SK-N-SH (cell line): ENCODE measurements at regions not wholly inside any gene's neighbourhood (a gene's known extent, or its start where the extent isn't known, plus 50 kb on each side); places are given as distances from the start of the nearest gene placed in this dataset.

Experiments used
- CTCF ChIA-PET: fragments of 300-600, 350-600 bp; formaldehyde crosslinking; extraction: SDS; loops from one replicate; lab custom pipeline; 2021; lab: Yijun Ruan, JAX
- POLR2A ChIA-PET: fragments of 350-600 bp; sonication (Branson Sonifier 250); formaldehyde crosslinking; extraction: SDS; loops from one replicate; lab custom pipeline; 2020; ENCODE audit warnings: antibody characterized with exemption, inconsistent platforms; lab: Yijun Ruan, JAX
- DNase-seq: peaks from one replicate; pipeline ENCODE4 v3.0.0; 2012
- H2AFZ ChIP-seq: fragments of 200-600 bp; sonication (generic); 2 replicates; pipeline ENCODE4 v1.8.1; 2016; ENCODE audit warnings: antibody characterized with exemption, mild to moderate bottlenecking, low read depth
- H3F3A ChIP-seq: fragments of 200-600 bp; sonication (generic); replicated peaks from 2 replicates; pipeline ENCODE3; 2016; ENCODE audit warnings: antibody characterized with exemption, mild to moderate bottlenecking; ENCODE audit not compliant: insufficient read depth
- H3K27ac ChIP-seq, 2 experiments: fragments of 200-500 bp in 1 of 2; fragments of 200-600 bp in 1 of 2; sonication (Bioruptor generic) in 1 of 2; sonication (generic), shearing (Covaris generic) in 1 of 2; 2 replicates each; pipeline versions ENCODE4 v1.5.1 to v1.6.1; 2014 to 2016; ENCODE audit warnings: low read depth in 2 of 2, inconsistent platforms in 1 of 2, low read length in 1 of 2, mild to moderate bottlenecking in 1 of 2, mixed read lengths in 1 of 2
- H3K27me3 ChIP-seq: fragments of 200-600 bp; sonication (generic), shearing (Covaris generic); 2 replicates; pipeline ENCODE4 v1.6.1; 2016; ENCODE audit warnings: mixed run types; ENCODE audit not compliant: insufficient read depth
- H3K36me3 ChIP-seq, 2 experiments: fragments of 200-500 bp in 1 of 2; fragments of 200-600 bp in 1 of 2; sonication (Bioruptor generic) in 1 of 2; sonication (generic) in 1 of 2; replicated peaks in 1 of 2; 2 replicates each; pipeline versions ENCODE3 to v1.5.1; 2014 to 2016; ENCODE audit warnings: low read length in 1 of 2, mild to moderate bottlenecking in 1 of 2; ENCODE audit not compliant: insufficient read depth in 2 of 2, control insufficient read depth in 1 of 2
- H3K4me1 ChIP-seq, 2 experiments: fragments of 200-500 bp in 1 of 2; fragments of 200-600 bp in 1 of 2; sonication (Bioruptor generic) in 1 of 2; sonication (generic), shearing (Covaris generic) in 1 of 2; 2 replicates each; pipeline versions ENCODE4 v1.5.1 to v1.6.1; 2014 to 2016; ENCODE audit warnings: low read depth in 1 of 2, low read length in 1 of 2, mixed run types in 1 of 2; ENCODE audit not compliant: insufficient read depth in 2 of 2, control insufficient read depth in 1 of 2
- H3K4me2 ChIP-seq: fragments of 200-600 bp; sonication (generic), shearing (Covaris generic); 2 replicates; pipeline ENCODE4 v1.6.1; 2017; ENCODE audit warnings: mixed run types
- H3K4me3 ChIP-seq, 2 experiments: fragments of 200-500 bp in 1 of 2; fragments of 200-600 bp in 1 of 2; sonication (Bioruptor generic) in 1 of 2; sonication (generic), shearing (Covaris generic) in 1 of 2; 2 replicates each; pipeline versions ENCODE4 v1.5.1 to v1.8.1; 2014 to 2016; ENCODE audit warnings: low read depth in 2 of 2, inconsistent platforms in 1 of 2, low read length in 1 of 2, mild to moderate bottlenecking in 1 of 2, mixed read lengths in 1 of 2, moderate library complexity in 1 of 2
- H3K79me2 ChIP-seq: fragments of 200-600 bp; sonication (generic); 2 replicates; pipeline ENCODE4 v1.8.1; 2017; ENCODE audit warnings: mild to moderate bottlenecking; ENCODE audit not compliant: insufficient read depth
- H3K9ac ChIP-seq: fragments of 200-600 bp; sonication (generic); 2 replicates; pipeline ENCODE4 v1.6.1; 2017; ENCODE audit warnings: mixed run types
- H3K9me2 ChIP-seq: fragments of 200-600 bp; sonication (generic); 2 replicates; pipeline ENCODE4 v1.6.1; 2017; ENCODE audit warnings: mixed run types
- H3K9me3 ChIP-seq: fragments of 200-600 bp; sonication (generic); 2 replicates; pipeline ENCODE4 v1.6.1; 2017; ENCODE audit warnings: mixed run types, mild to moderate bottlenecking, moderate library complexity
- H4K20me1 ChIP-seq: fragments of 200-600 bp; sonication (generic); 2 replicates; pipeline ENCODE4 v1.6.1; 2017; ENCODE audit warnings: mild to moderate bottlenecking, mixed run types; ENCODE audit not compliant: insufficient read depth
- CHD2 ChIP-seq: fragments of 150-350 bp; IDR thresholded peaks from 2 replicates; pipeline ENCODE4 v1.6.1; 2018; ENCODE audit warnings: low read length; ENCODE audit not compliant: partially characterized antibody
- ELF1 ChIP-seq: IDR thresholded peaks from 2 replicates; pipeline ENCODE4 v1.4.0; 2012
- EP300 ChIP-seq, 2 experiments: IDR thresholded peaks; 2 replicates each; pipeline versions ENCODE4 v1.4.0 to v1.6.1; 2012; ENCODE audit warnings: borderline replicate concordance in 1 of 2, low read depth in 1 of 2, low read length in 1 of 2
- EZH2phosphoT487 ChIP-seq: fragments of 200-600 bp; sonication (generic); IDR thresholded peaks from 2 replicates; pipeline ENCODE4 v1.6.1; 2017; ENCODE audit warnings: low read depth, mixed run types, mild to moderate bottlenecking, antibody characterized with exemption, moderate library complexity, borderline replicate concordance
- GABPA ChIP-seq: IDR thresholded peaks from 2 replicates; pipeline ENCODE4 v1.4.0; 2012; ENCODE audit warnings: low read depth, mild to moderate bottlenecking
- IRF3 ChIP-seq: fragments of 150-350 bp; IDR thresholded peaks from 2 replicates; pipeline ENCODE4 v1.6.1; 2016; ENCODE audit warnings: mild to moderate bottlenecking, low read depth, low read length
- JUND ChIP-seq: IDR thresholded peaks from 2 replicates; pipeline ENCODE4 v1.4.0; 2012
- MEF2A ChIP-seq: IDR thresholded peaks from 2 replicates; pipeline ENCODE4 v1.4.0; 2012; ENCODE audit warnings: low read depth, borderline replicate concordance
- MXI1 ChIP-seq: IDR thresholded peaks from 2 replicates; pipeline ENCODE4 v1.6.1; 2012; ENCODE audit warnings: mild to moderate bottlenecking, low read depth, low read length, improper control_type of control experiment
- NFIC ChIP-seq: IDR thresholded peaks from 2 replicates; pipeline ENCODE4 v1.4.0; 2012; ENCODE audit warnings: borderline replicate concordance
- NRF1 ChIP-seq: IDR thresholded peaks from 2 replicates; pipeline ENCODE4 v1.6.1; 2012; ENCODE audit warnings: low read depth, mild to moderate bottlenecking, low read length
- RAD21 ChIP-seq: IDR thresholded peaks from 2 replicates; pipeline ENCODE4 v1.6.1; 2012; ENCODE audit warnings: mild to moderate bottlenecking, low read length
- RXRA ChIP-seq: IDR thresholded peaks from 2 replicates; pipeline ENCODE4 v1.4.0; 2012; ENCODE audit warnings: low read depth, mild to moderate bottlenecking, borderline replicate concordance
- SMC3 ChIP-seq: IDR thresholded peaks from 2 replicates; pipeline ENCODE4 v1.6.1; 2012; ENCODE audit warnings: low read depth, low read length, improper control_type of control experiment
- TAF1 ChIP-seq: IDR thresholded peaks from 2 replicates; pipeline ENCODE4 v1.6.1; 2012; ENCODE audit warnings: low read depth, mild to moderate bottlenecking, low read length, moderate library complexity, borderline replicate concordance
- TCF12 ChIP-seq: IDR thresholded peaks from 2 replicates; pipeline ENCODE4 v1.4.0; 2012
- TEAD4 ChIP-seq: IDR thresholded peaks from 2 replicates; pipeline ENCODE4 v1.4.0; 2012; ENCODE audit warnings: mild to moderate bottlenecking, borderline replicate concordance; ENCODE audit not compliant: insufficient read depth
- USF2 ChIP-seq: fragments of 150-350 bp; IDR thresholded peaks from 2 replicates; pipeline ENCODE4 v1.6.1; 2017; ENCODE audit warnings: antibody characterized with exemption, low read length, low read depth, borderline replicate concordance
- YY1 ChIP-seq: IDR thresholded peaks from 2 replicates; pipeline ENCODE4 v1.4.0; 2012; ENCODE audit warnings: low read depth, mild to moderate bottlenecking
- WGBS: methylation state at CpG from one replicate; pipeline ENCODE4 v1.1.6; 2017; ENCODE audit warnings: low lambda C conversion rate; 5-methylcytosine and 5-hydroxymethylcytosine counted together
- TF ChIP-seq, protein P1 (sequence below): IDR thresholded peaks from 2 replicates; pipeline ENCODE4 v1.4.0; 2012; ENCODE audit warnings: low read depth, borderline replicate concordance

- H3K4me2 ChIP-seq, result no peak overlapping the region
- H4K20me1 ChIP-seq, result no peaks in the 10 kb centered on the region
- no peak overlapping the region for H3K4me3 ChIP-seq
- TF ChIP-seq MEF2A (no peak), EZH2phosphoT487 (no peak), NRF1 (no peak), USF2 (no peak), MXI1 (no peak), YY1 (no peak), CHD2 (no peak), EP300 (IDR thresholded peaks at IDR 0.05; ENCODE audit: borderline replicate concordance in 1 of 2, low read depth in 1 of 2, low read length in 1 of 2) (no peak), GABPA (no peak), SMC3 (no peak), IRF3 (no peak), RXRA (no peak), ELF1 (no peak), TCF12 (no peak), NFIC (no peak), TAF1 (no peak), JUND (no peak), RAD21 (no peak), TEAD4 (no peak)
- TF ChIP-seq, protein P1, sequence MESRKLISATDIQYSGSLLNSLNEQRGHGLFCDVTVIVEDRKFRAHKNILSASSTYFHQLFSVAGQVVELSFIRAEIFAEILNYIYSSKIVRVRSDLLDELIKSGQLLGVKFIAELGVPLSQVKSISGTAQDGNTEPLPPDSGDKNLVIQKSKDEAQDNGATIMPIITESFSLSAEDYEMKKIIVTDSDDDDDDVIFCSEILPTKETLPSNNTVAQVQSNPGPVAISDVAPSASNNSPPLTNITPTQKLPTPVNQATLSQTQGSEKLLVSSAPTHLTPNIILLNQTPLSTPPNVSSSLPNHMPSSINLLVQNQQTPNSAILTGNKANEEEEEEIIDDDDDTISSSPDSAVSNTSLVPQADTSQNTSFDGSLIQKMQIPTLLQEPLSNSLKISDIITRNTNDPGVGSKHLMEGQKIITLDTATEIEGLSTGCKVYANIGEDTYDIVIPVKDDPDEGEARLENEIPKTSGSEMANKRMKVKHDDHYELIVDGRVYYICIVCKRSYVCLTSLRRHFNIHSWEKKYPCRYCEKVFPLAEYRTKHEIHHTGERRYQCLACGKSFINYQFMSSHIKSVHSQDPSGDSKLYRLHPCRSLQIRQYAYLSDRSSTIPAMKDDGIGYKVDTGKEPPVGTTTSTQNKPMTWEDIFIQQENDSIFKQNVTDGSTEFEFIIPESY, result no peak
- H3K27me3 ChIP-seq, result no peaks in the 10 kb centered on the region
- no peaks in the 10 kb centered on the region for H3F3A ChIP-seq
- no peak for DNase-seq
- WGBS, result 60% methylated on average over 3 of the region's 3 CpGs
- H3K9ac ChIP-seq, result no peak overlapping the region
- H3K79me2 ChIP-seq, result no peaks in the 10 kb centered on the region
- CTCF ChIA-PET, result no interaction called here
- no peaks in the 10 kb centered on the region for H3K4me1 ChIP-seq
- no peak overlapping the region for H3K27ac ChIP-seq
- H3K9me2 ChIP-seq, result no peaks in the 10 kb centered on the region
- H3K36me3 ChIP-seq, result no peaks in the 10 kb centered on the region
- no peaks in the 10 kb centered on the region for H3K9me3 ChIP-seq
- no peak overlapping the region for H2AFZ ChIP-seq
- POLR2A ChIA-PET, result no interaction called here
Measured at GRCh38 chr21:16651956-16652355, 860.9 kb upstream of the CXADR start.
